GM23338 (cell line): ENCODE measurements at regions not wholly inside any gene's neighbourhood (a gene's known extent, or its start where the extent isn't known, plus 50 kb on each side); places are given as distances from the start of the nearest gene placed in this dataset.
A peak's percentile ranks its signal among the peaks of the same experiment; 100 is the strongest.

Experiments used
- ATAC-seq: fragments of 200-7000 bp; cut with Tn5 transposase; 3 replicates; pipeline ENCODE4 v1.9.1; 2020
- DNase-seq: peaks from one replicate; pipeline ENCODE4 v3.0.0-alpha.2; 2015; ENCODE audit warnings: low spot score
- H2AFZ ChIP-seq: fragments of 200-600 bp; sonication (generic); 2 replicates; pipeline ENCODE4 v1.8.0; 2016; ENCODE audit warnings: antibody characterized with exemption, mild to moderate bottlenecking, moderate library complexity
- H3F3A ChIP-seq: fragments of 200-600 bp; sonication (generic); replicated peaks from 2 replicates; pipeline ENCODE4 v1.8.0; 2017; ENCODE audit warnings: antibody characterized with exemption, mixed run types, low read depth
- H3K27ac ChIP-seq: fragments of 200-600 bp; sonication (generic); 2 replicates; pipeline ENCODE4 v1.6.1; 2016; ENCODE audit warnings: low read depth
- H3K27me3 ChIP-seq: fragments of 200-600 bp; sonication (generic); 2 replicates; pipeline ENCODE4 v1.8.0; 2016; ENCODE audit warnings: mild to moderate bottlenecking, mixed run types, moderate library complexity; ENCODE audit not compliant: insufficient read depth
- H3K36me3 ChIP-seq: fragments of 200-600 bp; sonication (generic); 2 replicates; pipeline ENCODE4 v1.8.0; 2016; ENCODE audit warnings: mild to moderate bottlenecking; ENCODE audit not compliant: insufficient read depth
- H3K4me1 ChIP-seq: fragments of 200-600 bp; sonication (generic); 2 replicates; pipeline ENCODE4 v1.8.0; 2016; ENCODE audit warnings: mild to moderate bottlenecking, moderate library complexity; ENCODE audit not compliant: insufficient read depth
- H3K4me2 ChIP-seq: fragments of 200-600 bp; sonication (generic); 2 replicates; pipeline ENCODE4 v1.7.1; 2017; ENCODE audit warnings: mixed run types
- H3K4me3 ChIP-seq: fragments of 200-600 bp; sonication (generic); 2 replicates; pipeline ENCODE4 v1.6.1; 2016; ENCODE audit warnings: mixed run types
- H3K79me2 ChIP-seq: fragments of 200-600 bp; sonication (generic); replicated peaks from 2 replicates; pipeline ENCODE4 v1.8.0; 2017; ENCODE audit warnings: mild to moderate bottlenecking; ENCODE audit not compliant: insufficient read depth
- H3K9me2 ChIP-seq: fragments of 200-600 bp; sonication (generic); 2 replicates; pipeline ENCODE4 v1.8.0; 2017; ENCODE audit not compliant: insufficient read depth
- H4K20me1 ChIP-seq: fragments of 200-600 bp; sonication (generic); replicated peaks from 2 replicates; pipeline ENCODE4 v1.8.0; 2017; ENCODE audit warnings: mild to moderate bottlenecking; ENCODE audit not compliant: insufficient read depth
- H3K27ac Mint-ChIP-seq: 2 replicates; pipeline ENCODE4 v1.8.0; 2020; ENCODE audit warnings: inconsistent platforms, mild to moderate bottlenecking, moderate library complexity, mixed read lengths
- H3K27me3 Mint-ChIP-seq: 3 replicates; pipeline ENCODE4 v1.8.0; 2022; ENCODE audit warnings: low read depth, mild to moderate bottlenecking, moderate library complexity, mixed read lengths, inconsistent platforms; ENCODE audit not compliant: insufficient read depth, poor library complexity
- H3K36me3 Mint-ChIP-seq: 3 replicates; pipeline ENCODE4 v1.8.0; 2021; ENCODE audit warnings: low read depth, mild to moderate bottlenecking, inconsistent platforms, moderate library complexity, mixed read lengths
- H3K4me1 Mint-ChIP-seq: 3 replicates; pipeline ENCODE4 v1.8.0; 2020; ENCODE audit warnings: mild to moderate bottlenecking, inconsistent platforms, mixed read lengths
- H3K4me3 Mint-ChIP-seq: 3 replicates; pipeline ENCODE4 v1.8.0; 2021; ENCODE audit warnings: moderate library complexity, mild to moderate bottlenecking, inconsistent platforms, mixed read lengths
- H3K9me3 Mint-ChIP-seq: 3 replicates; pipeline ENCODE4 v1.8.0; 2020; ENCODE audit warnings: moderate library complexity, mild to moderate bottlenecking, inconsistent platforms, mixed read lengths
- ETS1 ChIP-seq: IDR thresholded peaks from 2 replicates; pipeline ENCODE4 v1.6.1; 2016; ENCODE audit warnings: antibody characterized with exemption
- NANOG ChIP-seq: IDR thresholded peaks from 2 replicates; pipeline ENCODE4 v1.6.1; 2016; ENCODE audit warnings: antibody characterized with exemption, borderline replicate concordance
- STAT1 ChIP-seq: IDR thresholded peaks from one replicate; pipeline ENCODE4 v1.6.1; 2016; ENCODE audit warnings: antibody characterized with exemption; ENCODE audit not compliant: unreplicated experiment
- ZNF462 ChIP-seq: fragments of 250-450 bp; sonication (Bioruptor Pico); IDR thresholded peaks from 2 replicates; pipeline ENCODE4 v1.5.0; 2020; ENCODE audit warnings: mild to moderate bottlenecking, moderate library complexity

- no peak for TF ChIP-seq ZNF462 (CRISPR knock-in tag)
- no peak for TF ChIP-seq ETS1
- no peak for TF ChIP-seq NANOG
These were observed 781.4 kb downstream of the KLHL13 start (continued) for GRCh38 chrX:117335209-117335608.

- Mint-ChIP-seq H3K4me1 (peaks cover 16% of the 10 kb centered on the region; the same call in 2 of the 3 replicates), H3K9me3 (peaks cover 38% of the 10 kb centered on the region; the same call in 2 of the 3 replicates), H3K36me3 (peaks cover 38% of the 10 kb centered on the region; the same call in 2 of the 3 replicates), H3K27ac (no peak overlapping the region), H3K4me3 (no peak overlapping the region), H3K27me3 (peaks cover 3% of the 10 kb centered on the region)
- Histone ChIP-seq H3F3A (no peaks in the 10 kb centered on the region), H3K4me2 (0 out of 2 replicates have a peak overlapping the region, but pooled peaks have one; percentile 6), H3K27ac (no peak overlapping the region), H3K4me3 (no peak overlapping the region), H3K9me2 (no peaks in the 10 kb centered on the region), H4K20me1 (no peaks in the 10 kb centered on the region), H3K79me2 (no peaks in the 10 kb centered on the region), H2AFZ (no peak overlapping the region), H3K27me3 (peaks cover 12% of the 10 kb centered on the region; the same call in 1 of the 2 replicates), H3K4me1 (peaks cover 8% of the 10 kb centered on the region; the same call in 1 of the 2 replicates), H3K36me3 (no peaks in the 10 kb centered on the region)
- DNase-seq, result peak; percentile 68
- ATAC-seq, result peak; percentile 100
- TF ChIP-seq ZNF462 (CRISPR knock-in tag) (0 out of 2 replicates have a peak, but pooled peaks have one; percentile 30), STAT1 (no peak), NANOG (peak; percentile 35; the same call in 1 of the 2 replicates), ETS1 (no peak)
These were observed 789.2 kb downstream of the KLHL13 start for GRCh38 chrX:117327373-117327772.
